HG03342 (cell line): ENCODE measurements at regions not wholly inside any gene's neighbourhood (a gene's known extent, or its start where the extent isn't known, plus 50 kb on each side); places are given as distances from the start of the nearest gene placed in this dataset.

Experiments used
- ATAC-seq: cut with Tn5 transposase; IDR thresholded peaks from one replicate; pipeline ENCODE4 v1.9.1; 2021; ENCODE audit warnings: mild to moderate bottlenecking, moderate library complexity; ENCODE audit not compliant: unreplicated experiment

GRCh38 chr16:85429776-85430522 is 183.2 kb upstream of the GSE1 start:
- ATAC-seq, result no peak

- no peak for ATAC-seq
These were observed 182.3 kb upstream of the GSE1 start for GRCh38 chr16:85430523-85431421.

GRCh38 chr16:85431431-85432124 is 181.5 kb upstream of the GSE1 start:
- no peak for ATAC-seq

- ATAC-seq, result no peak
These were observed 180.5 kb upstream of the GSE1 start for GRCh38 chr16:85432606-85433005.

- no peak for ATAC-seq
These were observed 179.6 kb upstream of the GSE1 start for GRCh38 chr16:85433477-85433876.

GRCh38 chr16:85435286-85435685 is 177.8 kb upstream of the GSE1 start:
- no peak for ATAC-seq

GRCh38 chr16:85435700-85436099 is 177.4 kb upstream of the GSE1 start:
- no peak for ATAC-seq

- ATAC-seq, result no peak
These were observed 176.9 kb upstream of the GSE1 start for GRCh38 chr16:85436207-85436606.

- no peak for ATAC-seq
These were observed 176.4 kb upstream of the GSE1 start for GRCh38 chr16:85436636-85437165.

- ATAC-seq, result no peak
These were observed 175.7 kb upstream of the GSE1 start for GRCh38 chr16:85437166-85438052.

- ATAC-seq, result no peak
These were observed 174.0 kb upstream of the GSE1 start for GRCh38 chr16:85438981-85439685.

- no peak for ATAC-seq
These were observed 172.4 kb upstream of the GSE1 start for GRCh38 chr16:85440744-85441143.

- ATAC-seq, result no peak
These were observed 171.8 kb upstream of the GSE1 start for GRCh38 chr16:85441189-85441889.

- ATAC-seq, result no peak
These were observed 171.0 kb upstream of the GSE1 start for GRCh38 chr16:85441890-85442670.

- no peak for ATAC-seq
These were observed 170.0 kb upstream of the GSE1 start for GRCh38 chr16:85443116-85443515.

- no peak for ATAC-seq
These were observed 169.6 kb upstream of the GSE1 start for GRCh38 chr16:85443531-85443930.

- no peak for ATAC-seq
These were observed 167.9 kb upstream of the GSE1 start for GRCh38 chr16:85445064-85445778.
